HG03432 (cell line): ENCODE measurements at regions not wholly inside any gene's neighbourhood (a gene's known extent, or its start where the extent isn't known, plus 50 kb on each side); places are given as distances from the start of the nearest gene placed in this dataset.
A peak's percentile ranks its signal among the peaks of the same experiment; 100 is the strongest.

Experiments used
- ATAC-seq: cut with Tn5 transposase; IDR thresholded peaks from one replicate; pipeline ENCODE4 v1.9.1; 2021; ENCODE audit warnings: mild to moderate bottlenecking, moderate library complexity; ENCODE audit not compliant: unreplicated experiment

GRCh38 chr18:54020966-54021365 is 203.5 kb downstream of the MBD2 start:
- no peak for ATAC-seq

GRCh38 chr18:54020156-54020745 is 204.2 kb downstream of the MBD2 start:
- ATAC-seq, result no peak

GRCh38 chr18:54019641-54020040 is 204.8 kb downstream of the MBD2 start:
- ATAC-seq, result no peak

GRCh38 chr18:54013452-54013851 is 211.0 kb downstream of the MBD2 start:
- no peak for ATAC-seq

- no peak for ATAC-seq
These were observed 219.6 kb downstream of the MBD2 start for GRCh38 chr18:54004828-54005227.

- no peak for ATAC-seq
These were observed 221.3 kb downstream of the MBD2 start for GRCh38 chr18:54003195-54003594.

GRCh38 chr18:53997064-53997463 is 227.4 kb downstream of the MBD2 start:
- no peak for ATAC-seq

GRCh38 chr18:53994016-53994415 is 230.5 kb downstream of the MBD2 start:
- ATAC-seq, result no peak

- no peak for ATAC-seq
These were observed 232.7 kb downstream of the MBD2 start for GRCh38 chr18:53991805-53992204.

- ATAC-seq, result no peak
These were observed 233.3 kb downstream of the MBD2 start for GRCh38 chr18:53991202-53991601.

GRCh38 chr18:53990485-53990884 is 234.0 kb downstream of the MBD2 start:
- ATAC-seq, result no peak

- no peak for ATAC-seq
These were observed 240.4 kb downstream of the MBD2 start for GRCh38 chr18:53984021-53984420.

GRCh38 chr18:53971331-53971730 is 253.1 kb downstream of the MBD2 start:
- no peak for ATAC-seq

GRCh38 chr18:53952700-53953099 is 271.8 kb downstream of the MBD2 start:
- ATAC-seq, result peak; percentile 81

GRCh38 chr18:53950545-53950944 is 273.9 kb downstream of the MBD2 start:
- ATAC-seq, result no peak

- ATAC-seq, result no peak
These were observed 275.5 kb downstream of the MBD2 start for GRCh38 chr18:53948991-53949390.

- ATAC-seq, result no peak
These were observed 277.3 kb downstream of the MBD2 start for GRCh38 chr18:53947092-53947640.

- ATAC-seq, result no peak
These were observed 277.9 kb downstream of the MBD2 start for GRCh38 chr18:53946594-53946993.

- no peak for ATAC-seq
These were observed 279.7 kb downstream of the MBD2 start for GRCh38 chr18:53944721-53945120.

GRCh38 chr18:53943326-53943860 is 281.1 kb downstream of the MBD2 start:
- ATAC-seq, result no peak

GRCh38 chr18:53941601-53942338 is 282.7 kb downstream of the MBD2 start:
- no peak for ATAC-seq

- peak; percentile 54 for ATAC-seq
These were observed 287.4 kb downstream of the MBD2 start for GRCh38 chr18:53937037-53937436.
